Lung (tissue), 11 donors: ENCODE measurements at regions not wholly inside any gene's neighbourhood (a gene's known extent, or its start where the extent isn't known, plus 50 kb on each side); places are given as distances from the start of the nearest gene placed in this dataset.

Experiments
- ATAC-seq: fragments of 200-7000 bp; cut with Tn5 transposase; one replicate; pipeline ENCODE4 v1.9.1; 2020; ENCODE audit warnings: moderate number of reproducible peaks; ENCODE audit not compliant: insufficient read depth, low FRiP score
- DNase-seq, 3 donors: peaks; one replicate each; pipeline ENCODE4 v3.0.0-alpha.2; 2013 to 2017
- H3K27ac ChIP-seq, 2 donors: one replicate each; pipeline ENCODE4 v1.5.1; 2013; ENCODE audit warnings: mild to moderate bottlenecking in 2 of 2, moderate library complexity in 2 of 2, control low read depth in 1 of 2, inconsistent platforms in 1 of 2, low read depth in 1 of 2, low read length in 1 of 2
- H3K27me3 ChIP-seq, 3 donors: one replicate each; pipeline ENCODE4 v1.5.1; 2013; ENCODE audit warnings: low read length in 2 of 3; ENCODE audit not compliant: control insufficient read depth in 3 of 3, insufficient read depth in 3 of 3
- H3K36me3 ChIP-seq, 4 donors: one replicate each; pipeline ENCODE4 v1.5.1; 2013; ENCODE audit warnings: low read length in 4 of 4, mild to moderate bottlenecking in 1 of 4, moderate library complexity in 1 of 4; ENCODE audit not compliant: control insufficient read depth in 4 of 4, insufficient read depth in 4 of 4
- H3K4me1 ChIP-seq, 5 donors: one replicate each; pipeline ENCODE4 v1.5.1; 2013; ENCODE audit warnings: low read length in 5 of 5, mild to moderate bottlenecking in 2 of 5, moderate library complexity in 1 of 5; ENCODE audit not compliant: control insufficient read depth in 5 of 5, insufficient read depth in 5 of 5
- H3K4me3 ChIP-seq: one replicate; pipeline ENCODE4 v1.5.1; 2013; ENCODE audit warnings: mild to moderate bottlenecking, control low read depth, moderate library complexity
- H3K9ac ChIP-seq, 2 donors: one replicate each; pipeline ENCODE4 v1.5.1; 2013; ENCODE audit warnings: low read length in 2 of 2, control low read depth in 1 of 2; ENCODE audit not compliant: insufficient read depth in 1 of 2
- H3K9me3 ChIP-seq, 4 donors: one replicate each; pipeline ENCODE4 v1.5.1; 2013; ENCODE audit warnings: low read length in 3 of 4, mild to moderate bottlenecking in 1 of 4, moderate library complexity in 1 of 4; ENCODE audit not compliant: control insufficient read depth in 4 of 4, insufficient read depth in 3 of 4
- WGBS, 2 donors: extraction: QIAGEN DNeasy Blood & Tissue Kit; methylation state at CpG; one replicate each; pipeline ENCODE4 v1.1.7; 2013; 5-methylcytosine and 5-hydroxymethylcytosine counted together
- TF ChIP-seq, protein P1 (sequence below): IDR thresholded peaks from 2 replicates; pipeline ENCODE4 v1.5.1; 2012; ENCODE audit warnings: mild to moderate bottlenecking; ENCODE audit errors: control extremely low read depth, extremely low read depth
- donor health status: control.
- donor health status: control.
- donor health status: Bipolar disorder and iron deficiency.
- donor health status: healthy.
- donor health status: DM: yes; HTN: yes; CAD: no.

DNA sequence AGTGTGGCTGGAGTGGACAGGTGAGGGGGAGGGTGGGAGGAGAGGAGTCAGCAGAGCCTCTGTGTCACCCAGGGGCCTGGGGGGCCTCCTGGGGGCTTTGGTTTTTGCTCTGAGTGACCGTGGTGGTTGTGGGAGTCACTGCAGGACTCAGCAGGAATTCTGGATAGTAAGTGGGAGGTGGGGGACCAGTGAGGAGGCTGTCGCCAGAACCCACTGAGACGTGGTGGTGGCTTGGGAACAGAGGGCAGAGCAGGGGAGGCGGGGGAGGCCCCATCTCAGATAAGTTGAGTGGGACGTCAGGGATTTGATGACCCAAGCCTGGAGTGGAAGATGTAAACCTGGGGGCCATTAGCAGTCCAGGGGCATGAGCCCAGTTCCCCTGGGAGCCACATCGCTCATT, 123.2 kb upstream of the WNT4 start:
- Histone ChIP-seq H3K27ac (no peak overlapping the region), H3K36me3 (no peaks in the 10 kb centered on the region), H3K27me3 (no peaks in the 10 kb centered on the region), H3K9me3 (no peaks in the 10 kb centered on the region), H3K4me1 (peaks cover 0 to 5% (median 0%) of the 10 kb centered on the region in 5 donors), H3K9ac (no peak overlapping the region), H3K4me3 (no peak overlapping the region)
- ATAC-seq, result no peak
- 69 to 82% methylated on average over 6 of the region's 6 CpGs for WGBS, 2 donors
- no peak for DNase-seq
- TF ChIP-seq, protein P1, sequence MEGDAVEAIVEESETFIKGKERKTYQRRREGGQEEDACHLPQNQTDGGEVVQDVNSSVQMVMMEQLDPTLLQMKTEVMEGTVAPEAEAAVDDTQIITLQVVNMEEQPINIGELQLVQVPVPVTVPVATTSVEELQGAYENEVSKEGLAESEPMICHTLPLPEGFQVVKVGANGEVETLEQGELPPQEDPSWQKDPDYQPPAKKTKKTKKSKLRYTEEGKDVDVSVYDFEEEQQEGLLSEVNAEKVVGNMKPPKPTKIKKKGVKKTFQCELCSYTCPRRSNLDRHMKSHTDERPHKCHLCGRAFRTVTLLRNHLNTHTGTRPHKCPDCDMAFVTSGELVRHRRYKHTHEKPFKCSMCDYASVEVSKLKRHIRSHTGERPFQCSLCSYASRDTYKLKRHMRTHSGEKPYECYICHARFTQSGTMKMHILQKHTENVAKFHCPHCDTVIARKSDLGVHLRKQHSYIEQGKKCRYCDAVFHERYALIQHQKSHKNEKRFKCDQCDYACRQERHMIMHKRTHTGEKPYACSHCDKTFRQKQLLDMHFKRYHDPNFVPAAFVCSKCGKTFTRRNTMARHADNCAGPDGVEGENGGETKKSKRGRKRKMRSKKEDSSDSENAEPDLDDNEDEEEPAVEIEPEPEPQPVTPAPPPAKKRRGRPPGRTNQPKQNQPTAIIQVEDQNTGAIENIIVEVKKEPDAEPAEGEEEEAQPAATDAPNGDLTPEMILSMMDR, result no peak

DNA sequence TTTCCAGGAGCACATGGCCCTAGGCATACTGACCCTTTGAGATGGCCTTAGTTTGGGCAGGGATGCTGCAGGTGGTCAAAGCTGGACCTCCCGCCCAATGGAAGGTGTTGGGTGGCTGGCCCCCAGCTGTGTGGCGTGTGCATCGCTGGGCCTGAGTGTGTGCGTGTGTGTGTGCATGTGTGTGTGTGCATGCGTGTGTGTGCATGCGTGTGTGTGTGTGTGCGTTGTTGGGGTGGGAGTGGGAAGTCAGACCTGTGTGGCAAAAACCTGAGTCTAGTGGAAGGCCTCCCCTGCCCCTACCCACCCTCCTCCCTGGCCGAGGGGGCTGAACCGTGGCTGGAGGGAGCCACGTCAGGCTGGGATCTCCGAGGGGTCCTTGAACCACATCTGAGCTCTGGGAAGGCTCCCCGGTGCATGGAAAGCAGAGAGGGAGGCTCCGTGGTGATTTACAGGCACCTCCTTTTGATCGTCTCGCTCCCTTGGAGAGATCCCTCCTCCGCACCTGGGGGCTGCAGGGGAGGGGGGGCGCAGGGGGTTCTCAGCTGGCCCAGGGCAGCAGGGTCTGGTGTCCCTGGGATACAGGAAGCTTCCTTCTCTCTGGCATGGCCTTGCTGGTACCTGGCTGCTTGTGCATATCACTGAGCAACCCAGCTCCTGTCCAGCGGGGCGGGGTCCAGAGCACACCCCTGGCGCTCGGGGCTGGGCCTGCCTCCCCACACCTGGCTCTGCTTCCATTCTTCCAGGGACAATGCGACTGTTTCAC, 124.7 kb upstream of the WNT4 start:
- no peaks in the 10 kb centered on the region for H3K27me3 ChIP-seq
- no peak for DNase-seq
- H3K27ac ChIP-seq, result no peak overlapping the region
- no peaks in the 10 kb centered on the region for H3K36me3 ChIP-seq
- peaks cover 0 to 5% (median 0%) of the 10 kb centered on the region in 5 donors for H3K4me1 ChIP-seq
- 78 to 82% methylated on average over 19 to 22 of the region's 22 CpGs for WGBS, 2 donors
- no peaks in the 10 kb centered on the region for H3K9me3 ChIP-seq
- no peak overlapping the region for H3K9ac ChIP-seq
- H3K4me3 ChIP-seq, result no peak overlapping the region
- ATAC-seq, result no peak
- TF ChIP-seq, protein P1, result no peak

DNA sequence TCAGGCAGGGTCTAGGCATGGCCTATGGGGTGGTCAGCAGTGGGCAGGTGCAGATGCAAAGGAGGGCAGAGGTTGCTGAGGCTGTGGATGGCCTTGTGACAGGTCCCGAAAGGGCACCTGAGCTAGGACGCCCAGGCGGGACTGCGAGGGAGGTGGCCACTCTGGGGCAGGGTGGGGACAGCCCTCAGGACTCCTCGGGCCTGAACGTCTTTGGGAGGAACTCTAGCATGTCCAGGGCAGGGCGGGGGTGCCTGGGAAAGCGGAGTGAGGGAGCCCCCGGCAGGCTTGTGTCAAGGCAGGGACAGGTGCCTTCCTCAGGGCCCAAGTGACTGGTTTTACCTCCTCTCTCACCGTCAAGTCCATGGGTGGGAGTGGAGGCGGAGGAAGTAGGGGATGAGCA, 125.4 kb upstream of the WNT4 start:
- Histone ChIP-seq H3K9ac (no peak overlapping the region), H3K4me1 (no peaks in the 10 kb centered on the region), H3K27me3 (no peaks in the 10 kb centered on the region), H3K36me3 (no peaks in the 10 kb centered on the region), H3K4me3 (no peak overlapping the region), H3K9me3 (no peaks in the 10 kb centered on the region), H3K27ac (no peak overlapping the region)
- TF ChIP-seq, protein P1, result no peak
- WGBS, 2 donors, result 79 to 87% methylated on average over 11 of the region's 11 CpGs
- no peak for DNase-seq
- ATAC-seq, result no peak
